ELF-1 (cell line): ENCODE measurements at regions not wholly inside any gene's neighbourhood (a gene's known extent, or its start where the extent isn't known, plus 50 kb on each side); places are given as distances from the start of the nearest gene placed in this dataset.
"Not testable (repeated sequence)": the region's sequence is repeated elsewhere in the genome, so short reads cannot be mapped to it uniquely, and the experiment has no call there.

Experiments used
- DNase-seq: peaks from one replicate; pipeline ENCODE4 v3.0.0-alpha.2; 2016; ENCODE audit warnings: low read depth, low spot score

- no peak for DNase-seq
Measured at GRCh38 chr5:60445427-60445826, 254.5 kb downstream of the DEPDC1B start.

- no peak for DNase-seq
Measured at GRCh38 chr5:60444661-60445360, 255.2 kb downstream of the DEPDC1B start.

- DNase-seq: no peak
Measured at GRCh38 chr5:60439552-60439951, 260.4 kb downstream of the DEPDC1B start.

GRCh38 chr5:60437308-60437707 is 262.7 kb downstream of the DEPDC1B start:
- DNase-seq: no peak

- no peak for DNase-seq
Measured at GRCh38 chr5:60436518-60436917, 263.4 kb downstream of the DEPDC1B start.

GRCh38 chr5:60435808-60436207 is 264.2 kb downstream of the DEPDC1B start:
- no peak for DNase-seq

GRCh38 chr5:60426189-60426588 is 273.8 kb downstream of the DEPDC1B start:
- not testable (repeated sequence) for DNase-seq

GRCh38 chr5:60420773-60421172 is 279.2 kb downstream of the DEPDC1B start:
- not testable (repeated sequence) for DNase-seq

GRCh38 chr5:60417500-60418181 is 282.3 kb downstream of the DEPDC1B start:
- DNase-seq: no peak

- no peak for DNase-seq
Measured at GRCh38 chr5:60415443-60415842, 284.5 kb downstream of the DEPDC1B start.

GRCh38 chr5:60410427-60410826 is 289.5 kb downstream of the DEPDC1B start:
- no peak for DNase-seq

GRCh38 chr5:60404171-60404570 is 295.8 kb downstream of the DEPDC1B start:
- DNase-seq: no peak

GRCh38 chr5:60403343-60404006 is 296.5 kb downstream of the DEPDC1B start:
- no peak for DNase-seq

GRCh38 chr5:60402161-60402785 is 297.7 kb downstream of the DEPDC1B start:
- DNase-seq: no peak

GRCh38 chr5:60401526-60401925 is 298.4 kb downstream of the DEPDC1B start:
- no peak for DNase-seq

GRCh38 chr5:60399507-60399906 is 300.5 kb downstream of the DEPDC1B start:
- DNase-seq: no peak

GRCh38 chr5:60395712-60396329 is 304.1 kb downstream of the DEPDC1B start:
- DNase-seq: peak; percentile 3

- DNase-seq: no peak
Measured at GRCh38 chr5:60387051-60387440, 312.9 kb downstream of the DEPDC1B start.

GRCh38 chr5:60386436-60387050 is 313.4 kb downstream of the DEPDC1B start:
- DNase-seq: no peak

GRCh38 chr5:60382716-60383115 is 317.2 kb downstream of the DEPDC1B start:
- no peak for DNase-seq

GRCh38 chr5:60379907-60380306 is 320.1 kb downstream of the DEPDC1B start:
- no peak for DNase-seq
